ENCODE measurements at regions not wholly inside any gene's neighbourhood (a gene's known extent, or its start where the extent isn't known, plus 50 kb on each side); places are given as distances from the start of the nearest gene placed in this dataset.

DNA sequence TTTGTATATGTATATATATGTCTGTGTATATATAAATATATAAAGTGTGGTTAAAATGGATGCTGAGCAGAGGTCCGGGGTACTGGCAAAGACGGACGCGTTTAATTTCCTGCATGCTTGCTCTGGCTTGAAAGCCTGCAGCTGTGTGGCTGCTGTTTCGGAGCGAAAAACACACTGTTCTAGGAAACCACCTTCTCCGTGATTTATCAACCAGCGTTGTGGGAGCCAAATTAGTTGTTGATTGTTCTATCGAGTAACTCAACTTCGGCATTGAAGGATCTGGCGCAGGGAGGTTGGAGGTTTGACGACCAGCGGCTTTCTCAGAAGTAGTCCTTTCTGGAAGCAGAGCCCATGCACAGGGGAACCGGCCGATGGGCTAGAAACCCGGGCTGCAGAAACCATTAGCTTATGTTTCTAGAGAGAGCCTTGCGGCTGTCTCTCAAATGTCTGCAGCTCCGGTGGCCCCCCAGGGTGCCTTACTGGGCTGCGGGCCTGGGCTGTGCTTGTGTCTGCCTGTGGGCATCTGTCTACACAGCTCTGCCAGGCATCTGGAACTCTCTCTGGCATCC lies 81.8 kb downstream of the EDN3 start (continued):
- TF ChIP-seq, protein P1, sequence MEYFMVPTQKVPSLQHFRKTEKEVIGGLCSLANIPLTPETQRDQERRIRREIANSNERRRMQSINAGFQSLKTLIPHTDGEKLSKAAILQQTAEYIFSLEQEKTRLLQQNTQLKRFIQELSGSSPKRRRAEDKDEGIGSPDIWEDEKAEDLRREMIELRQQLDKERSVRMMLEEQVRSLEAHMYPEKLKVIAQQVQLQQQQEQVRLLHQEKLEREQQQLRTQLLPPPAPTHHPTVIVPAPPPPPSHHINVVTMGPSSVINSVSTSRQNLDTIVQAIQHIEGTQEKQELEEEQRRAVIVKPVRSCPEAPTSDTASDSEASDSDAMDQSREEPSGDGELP (CRISPR knock-in tag; IDR thresholded peaks at IDR 0.05; ENCODE audit: borderline replicate concordance): no peak
- TF ChIP-seq, protein P2, sequence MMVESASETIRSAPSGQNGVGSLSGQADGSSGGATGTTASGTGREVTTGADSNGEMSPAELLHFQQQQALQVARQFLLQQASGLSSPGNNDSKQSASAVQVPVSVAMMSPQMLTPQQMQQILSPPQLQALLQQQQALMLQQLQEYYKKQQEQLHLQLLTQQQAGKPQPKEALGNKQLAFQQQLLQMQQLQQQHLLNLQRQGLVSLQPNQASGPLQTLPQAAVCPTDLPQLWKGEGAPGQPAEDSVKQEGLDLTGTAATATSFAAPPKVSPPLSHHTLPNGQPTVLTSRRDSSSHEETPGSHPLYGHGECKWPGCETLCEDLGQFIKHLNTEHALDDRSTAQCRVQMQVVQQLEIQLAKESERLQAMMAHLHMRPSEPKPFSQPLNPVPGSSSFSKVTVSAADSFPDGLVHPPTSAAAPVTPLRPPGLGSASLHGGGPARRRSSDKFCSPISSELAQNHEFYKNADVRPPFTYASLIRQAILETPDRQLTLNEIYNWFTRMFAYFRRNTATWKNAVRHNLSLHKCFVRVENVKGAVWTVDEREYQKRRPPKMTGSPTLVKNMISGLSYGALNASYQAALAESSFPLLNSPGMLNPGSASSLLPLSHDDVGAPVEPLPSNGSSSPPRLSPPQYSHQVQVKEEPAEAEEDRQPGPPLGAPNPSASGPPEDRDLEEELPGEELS (CRISPR knock-in tag; IDR thresholded peaks at IDR 0.05; ENCODE audit: borderline replicate concordance): no peak
- no peak for TF ChIP-seq SETDB1 (IDR thresholded peaks at IDR 0.05; ENCODE audit: low read length)
- TF ChIP-seq, protein P3, sequence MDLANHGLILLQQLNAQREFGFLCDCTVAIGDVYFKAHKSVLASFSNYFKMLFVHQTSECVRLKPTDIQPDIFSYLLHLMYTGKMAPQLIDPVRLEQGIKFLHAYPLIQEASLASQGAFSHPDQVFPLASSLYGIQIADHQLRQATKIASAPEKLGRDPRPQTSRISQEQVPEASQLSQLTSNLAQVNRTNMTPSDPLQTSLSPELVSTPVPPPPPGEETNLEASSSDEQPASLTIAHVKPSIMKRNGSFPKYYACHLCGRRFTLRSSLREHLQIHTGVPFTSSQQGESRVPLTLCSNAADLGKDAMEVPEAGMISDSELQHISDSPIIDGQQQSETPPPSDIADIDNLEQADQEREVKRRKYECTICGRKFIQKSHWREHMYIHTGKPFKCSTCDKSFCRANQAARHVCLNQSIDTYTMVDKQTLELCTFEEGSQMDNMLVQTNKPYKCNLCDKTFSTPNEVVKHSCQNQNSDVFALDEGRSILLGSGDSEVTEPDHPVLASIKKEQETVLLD (IDR thresholded peaks at IDR 0.05): no peak

DNA sequence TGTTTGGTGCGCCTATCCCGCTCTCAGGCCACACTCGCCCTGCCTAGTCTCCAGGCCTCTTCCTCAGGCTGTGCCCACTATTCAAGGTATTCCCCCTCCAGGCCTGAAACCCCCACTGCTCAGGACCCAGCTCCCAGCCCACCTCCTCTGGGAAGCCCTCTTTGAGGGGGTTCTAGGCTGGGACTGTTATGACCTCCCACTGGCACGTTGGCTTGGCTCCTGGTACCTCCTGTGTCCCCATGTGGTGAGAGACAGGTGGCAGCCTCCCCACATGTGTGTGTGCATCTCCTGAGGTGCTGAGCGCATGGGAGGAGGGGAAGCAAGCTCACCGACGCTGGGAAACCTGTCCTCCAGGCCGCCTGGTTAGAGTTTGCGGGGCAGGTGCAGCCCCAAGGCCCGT lies 82.5 kb downstream of the EDN3 start:
- Histone ChIP-seq H3K9ac (ENCODE audit: insufficient read depth in 1 of 2, low read depth in 2 of 2, low read length in 2 of 2) (no peak overlapping the region), H3K27ac (ENCODE audit: extremely low read depth, low read depth, low read length) (no peak overlapping the region), H2AFZ (ENCODE audit: low read depth, low read length) (no peak overlapping the region), H3K27me3 (ENCODE audit: control insufficient read depth in 2 of 2, insufficient read depth in 2 of 2, low read length in 2 of 2) (peaks cover 0 to 22% of the 10 kb centered on the region in 2 experiments; a peak in 2 of 5 replicates), H3K4me3 (no peak overlapping the region), H3K9me1 (ENCODE audit: control insufficient read depth, insufficient read depth, low read length) (no peaks in the 10 kb centered on the region), H3K4me2 (ENCODE audit: insufficient read depth, low read length) (no peak overlapping the region), H3K4me1 (replicated peaks in 1 of 2; ENCODE audit: control insufficient read depth in 2 of 2, insufficient read depth in 2 of 2, low read length in 2 of 2) (no peaks in the 10 kb centered on the region), H4K20me1 (replicated peaks; ENCODE audit: control insufficient read depth, insufficient read depth, low read length) (peaks cover 3% of the 10 kb centered on the region; the same call in 1 of the 2 replicates), H3K9me3 (replicated peaks; ENCODE audit: control insufficient read depth, insufficient read depth, low read depth, low read length) (no peaks in the 10 kb centered on the region), H3K79me2 (ENCODE audit: control insufficient read depth, insufficient read depth, low read length) (no peaks in the 10 kb centered on the region), H3K36me3 (ENCODE audit: control insufficient read depth, insufficient read depth, low read length) (no peaks in the 10 kb centered on the region)
- ATAC-seq (no peak), FAIRE-seq (no peak), DNase-seq (ENCODE audit: extremely low read depth in 1 of 4, low spot score in 3 of 4) (no peak)
- ChIA-PET POLR2A (no interaction called here), CTCF (ENCODE audit: low intra/inter-chr PET ratio) (no interaction called here)
- TF ChIP-seq RBM17 (IDR thresholded peaks at IDR 0.05; ENCODE audit: borderline replicate concordance, low read depth, low read length) (no peak), RFX1 (IDR thresholded peaks at IDR 0.05) (no peak)
- intact Hi-C loops (cut with micrococcal nuclease): no loop called here
- 0% methylated on average over 9 of the region's 10 CpGs for WGBS (ENCODE audit: insufficient coverage, low coverage, missing lambda C conversion rate)
- no TSS peak for BruUV-seq (replicated peaks)
- in situ Hi-C loops (cut with MboI): no loop called here

Data from K562 (cell line).